ENCODE measurements at regions not wholly inside any gene's neighbourhood (a gene's known extent, or its start where the extent isn't known, plus 50 kb on each side); places are given as distances from the start of the nearest gene placed in this dataset.

DNA sequence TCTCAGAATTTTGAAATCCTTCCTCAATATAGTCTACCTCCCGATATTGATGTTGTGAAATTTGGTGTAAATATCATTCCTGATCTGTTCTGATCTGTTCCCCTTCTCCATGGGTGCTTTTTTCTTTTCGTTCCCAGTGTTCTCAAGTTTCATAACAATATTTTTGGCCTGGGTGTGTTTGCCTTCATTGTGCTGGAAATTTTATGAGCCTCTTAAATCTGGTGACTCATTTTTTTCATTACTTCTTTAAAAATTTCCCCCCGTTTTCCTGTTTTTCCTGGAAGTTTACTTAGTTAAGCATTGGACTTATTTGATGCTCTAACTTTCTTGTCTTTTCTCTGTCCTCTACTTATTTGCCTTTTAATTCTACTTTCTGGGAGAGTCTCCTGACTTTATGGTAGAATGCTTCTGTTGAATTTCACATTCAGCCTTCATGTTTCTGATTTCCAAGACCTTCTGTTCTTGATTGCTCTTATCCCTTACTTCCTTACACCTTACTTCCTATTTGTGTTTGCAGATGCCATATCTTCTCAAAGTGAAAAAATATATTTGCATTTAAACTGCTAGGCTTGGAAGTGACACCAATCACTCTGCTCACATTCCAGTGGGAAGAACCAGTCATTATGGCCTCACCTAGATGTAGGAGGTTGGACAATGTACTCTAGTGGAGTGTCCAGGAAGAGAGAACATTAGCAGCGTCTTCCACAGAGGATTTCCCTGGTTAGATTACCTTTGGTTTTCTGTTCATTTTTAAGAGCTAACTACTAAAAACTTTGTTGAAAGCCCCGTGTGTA, 441.9 kb downstream of the ARHGEF28 start:
- TF ChIP-seq CREB1 (IDR thresholded peaks at IDR 0.05; ENCODE audit: low read depth) (no peak), FOXM1 (IDR thresholded peaks at IDR 0.05; ENCODE audit: borderline replicate concordance, low read depth) (no peak), TCF12 (IDR thresholded peaks at IDR 0.05; ENCODE audit: low read depth) (no peak), USF1 (IDR thresholded peaks at IDR 0.05) (no peak), CEBPB (IDR thresholded peaks at IDR 0.05) (no peak), YY1 (IDR thresholded peaks at IDR 0.05; ENCODE audit: low read depth) (no peak), ZBTB7A (IDR thresholded peaks at IDR 0.05; ENCODE audit: low read depth) (no peak), NFIC (IDR thresholded peaks at IDR 0.05) (peak; percentile 33; the same call in 1 of the 2 replicates), TEAD4 (IDR thresholded peaks at IDR 0.05) (peak; percentile 24; the same call in 1 of the 2 replicates), EGR1 (IDR thresholded peaks at IDR 0.05) (no peak), EP300 (IDR thresholded peaks at IDR 0.05; ENCODE audit: borderline replicate concordance) (peak; percentile 50; the same call in 1 of the 2 replicates), RAD21 (IDR thresholded peaks at IDR 0.05; ENCODE audit: low read depth) (no peak), TAF1 (IDR thresholded peaks at IDR 0.05; ENCODE audit: low read depth) (no peak)
- TF ChIP-seq, protein P1, sequence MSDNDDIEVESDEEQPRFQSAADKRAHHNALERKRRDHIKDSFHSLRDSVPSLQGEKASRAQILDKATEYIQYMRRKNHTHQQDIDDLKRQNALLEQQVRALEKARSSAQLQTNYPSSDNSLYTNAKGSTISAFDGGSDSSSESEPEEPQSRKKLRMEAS (IDR thresholded peaks at IDR 0.05) = no peak
- TF ChIP-seq, protein P2, sequence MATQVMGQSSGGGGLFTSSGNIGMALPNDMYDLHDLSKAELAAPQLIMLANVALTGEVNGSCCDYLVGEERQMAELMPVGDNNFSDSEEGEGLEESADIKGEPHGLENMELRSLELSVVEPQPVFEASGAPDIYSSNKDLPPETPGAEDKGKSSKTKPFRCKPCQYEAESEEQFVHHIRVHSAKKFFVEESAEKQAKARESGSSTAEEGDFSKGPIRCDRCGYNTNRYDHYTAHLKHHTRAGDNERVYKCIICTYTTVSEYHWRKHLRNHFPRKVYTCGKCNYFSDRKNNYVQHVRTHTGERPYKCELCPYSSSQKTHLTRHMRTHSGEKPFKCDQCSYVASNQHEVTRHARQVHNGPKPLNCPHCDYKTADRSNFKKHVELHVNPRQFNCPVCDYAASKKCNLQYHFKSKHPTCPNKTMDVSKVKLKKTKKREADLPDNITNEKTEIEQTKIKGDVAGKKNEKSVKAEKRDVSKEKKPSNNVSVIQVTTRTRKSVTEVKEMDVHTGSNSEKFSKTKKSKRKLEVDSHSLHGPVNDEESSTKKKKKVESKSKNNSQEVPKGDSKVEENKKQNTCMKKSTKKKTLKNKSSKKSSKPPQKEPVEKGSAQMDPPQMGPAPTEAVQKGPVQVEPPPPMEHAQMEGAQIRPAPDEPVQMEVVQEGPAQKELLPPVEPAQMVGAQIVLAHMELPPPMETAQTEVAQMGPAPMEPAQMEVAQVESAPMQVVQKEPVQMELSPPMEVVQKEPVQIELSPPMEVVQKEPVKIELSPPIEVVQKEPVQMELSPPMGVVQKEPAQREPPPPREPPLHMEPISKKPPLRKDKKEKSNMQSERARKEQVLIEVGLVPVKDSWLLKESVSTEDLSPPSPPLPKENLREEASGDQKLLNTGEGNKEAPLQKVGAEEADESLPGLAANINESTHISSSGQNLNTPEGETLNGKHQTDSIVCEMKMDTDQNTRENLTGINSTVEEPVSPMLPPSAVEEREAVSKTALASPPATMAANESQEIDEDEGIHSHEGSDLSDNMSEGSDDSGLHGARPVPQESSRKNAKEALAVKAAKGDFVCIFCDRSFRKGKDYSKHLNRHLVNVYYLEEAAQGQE (IDR thresholded peaks at IDR 0.05; ENCODE audit: low read depth) = no peak

- TF ChIP-seq TAF1 (IDR thresholded peaks at IDR 0.05; ENCODE audit: low read depth) = no peak
- no peak for TF ChIP-seq ZBTB7A (IDR thresholded peaks at IDR 0.05; ENCODE audit: low read depth)
These were observed 438.9 kb downstream of the ARHGEF28 start for GRCh38 chr5:74064911-74065310.

- no peak for TF ChIP-seq ZBTB7A (IDR thresholded peaks at IDR 0.05; ENCODE audit: low read depth)
These were observed 438.2 kb downstream of the ARHGEF28 start for GRCh38 chr5:74064225-74064624.

DNA sequence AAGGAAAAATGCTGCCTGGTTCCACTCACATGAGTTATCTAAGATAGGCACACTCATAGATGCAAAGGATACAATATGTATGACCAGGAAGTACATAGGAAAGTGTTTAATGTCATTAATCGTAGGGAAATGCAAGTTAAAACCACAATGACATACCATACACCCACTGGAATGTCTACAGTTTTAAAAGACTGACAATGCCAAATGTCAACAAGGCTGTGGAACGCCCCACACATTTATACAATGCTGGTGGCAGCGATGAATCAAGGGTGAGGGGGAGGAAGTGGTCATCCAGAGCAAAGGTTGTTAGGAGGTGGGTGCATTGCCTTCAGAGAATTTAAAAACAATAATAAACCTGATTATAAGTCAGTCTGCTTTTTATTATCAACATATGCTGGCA, 437.8 kb downstream of the ARHGEF28 start:
- no peak for TF ChIP-seq TAF1 (IDR thresholded peaks at IDR 0.05; ENCODE audit: low read depth)
- TF ChIP-seq CREB1 (IDR thresholded peaks at IDR 0.05; ENCODE audit: low read depth) = no peak
- TF ChIP-seq, protein P1 (IDR thresholded peaks at IDR 0.05) = 0 out of 2 replicates have a peak, but pooled peaks have one; percentile 9
- TF ChIP-seq CEBPB (IDR thresholded peaks at IDR 0.05) = no peak
- no peak for TF ChIP-seq YY1 (IDR thresholded peaks at IDR 0.05; ENCODE audit: low read depth)
- TF ChIP-seq USF1 (IDR thresholded peaks at IDR 0.05) = no peak
- no peak for TF ChIP-seq ZBTB7A (IDR thresholded peaks at IDR 0.05; ENCODE audit: low read depth)
- peak; percentile 44; the same call in 1 of the 2 replicates for TF ChIP-seq FOXM1 (IDR thresholded peaks at IDR 0.05; ENCODE audit: borderline replicate concordance, low read depth)
- TF ChIP-seq, protein P2 (IDR thresholded peaks at IDR 0.05; ENCODE audit: low read depth) = no peak
- TF ChIP-seq TCF12 (IDR thresholded peaks at IDR 0.05; ENCODE audit: low read depth) = peak; percentile 40; the same call in 1 of the 2 replicates
- TF ChIP-seq NFIC (IDR thresholded peaks at IDR 0.05) = peak; percentile 13; the same call in 1 of the 2 replicates
- TF ChIP-seq TEAD4 (IDR thresholded peaks at IDR 0.05) = peak; percentile 84
- TF ChIP-seq EGR1 (IDR thresholded peaks at IDR 0.05) = peak; percentile 51
- no peak for TF ChIP-seq RAD21 (IDR thresholded peaks at IDR 0.05; ENCODE audit: low read depth)
- peak; percentile 75 for TF ChIP-seq EP300 (IDR thresholded peaks at IDR 0.05; ENCODE audit: borderline replicate concordance)

GRCh38 chr5:74063346-74063745, 437.4 kb downstream of the ARHGEF28 start:
- peak; percentile 23; the same call in 1 of the 2 replicates for TF ChIP-seq TEAD4 (IDR thresholded peaks at IDR 0.05)
- no peak for TF ChIP-seq EGR1 (IDR thresholded peaks at IDR 0.05)
- TF ChIP-seq, protein P1 (IDR thresholded peaks at IDR 0.05) = peak; percentile 8; the same call in 1 of the 2 replicates

- TF ChIP-seq TCF12 (IDR thresholded peaks at IDR 0.05; ENCODE audit: low read depth) = no peak
- no peak for TF ChIP-seq TEAD4 (IDR thresholded peaks at IDR 0.05)
- no peak for TF ChIP-seq USF1 (IDR thresholded peaks at IDR 0.05)
- TF ChIP-seq CEBPB (IDR thresholded peaks at IDR 0.05) = no peak
- TF ChIP-seq ZBTB7A (IDR thresholded peaks at IDR 0.05; ENCODE audit: low read depth) = no peak
- TF ChIP-seq YY1 (IDR thresholded peaks at IDR 0.05; ENCODE audit: low read depth) = no peak
- no peak for TF ChIP-seq EGR1 (IDR thresholded peaks at IDR 0.05)
- no peak for TF ChIP-seq RAD21 (IDR thresholded peaks at IDR 0.05; ENCODE audit: low read depth)
These were observed 435.3 kb downstream of the ARHGEF28 start for GRCh38 chr5:74061292-74061691.
